Neural cell (in vitro differentiated cells): ENCODE measurements at regions not wholly inside any gene's neighbourhood (a gene's known extent, or its start where the extent isn't known, plus 50 kb on each side); places are given as distances from the start of the nearest gene placed in this dataset.
"Not testable (repeated sequence)": the region's sequence is repeated elsewhere in the genome, so short reads cannot be mapped to it uniquely, and the experiment has no call there.

Experiments
- H2AFZ ChIP-seq: fragments of 200-600, 300-800 bp; sonication (generic), shearing (Covaris generic); 2 replicates; pipeline ENCODE4 v1.6.0; 2014; ENCODE audit warnings: low read depth, mild to moderate bottlenecking, antibody characterized with exemption, low read length, moderate library complexity
- H3F3A ChIP-seq: fragments of 200-600 bp; shearing (Covaris generic); 2 replicates; pipeline ENCODE4 v1.6.1; 2016; ENCODE audit warnings: mild to moderate bottlenecking, moderate library complexity, mixed read lengths, antibody characterized with exemption, low read length; ENCODE audit not compliant: insufficient read depth, poor library complexity, severe bottlenecking
- H3K27ac ChIP-seq: fragments of 200-600, 300-800 bp; sonication (generic), shearing (Covaris generic); 2 replicates; pipeline ENCODE4 v1.5.1; 2014; ENCODE audit warnings: mild to moderate bottlenecking, low read length, moderate library complexity
- H3K27me3 ChIP-seq: fragments of 300-800, 200-600 bp; sonication (generic), shearing (Covaris generic); 2 replicates; pipeline ENCODE4 v1.6.0; 2014; ENCODE audit warnings: mild to moderate bottlenecking, low read depth, low read length, moderate library complexity; ENCODE audit not compliant: insufficient read depth
- H3K36me3 ChIP-seq: fragments of 300-800, 200-600 bp; sonication (generic), shearing (Covaris generic); 2 replicates; pipeline ENCODE4 v1.5.1; 2014; ENCODE audit warnings: mild to moderate bottlenecking, antibody characterized with exemption, low read length, moderate library complexity; ENCODE audit not compliant: insufficient read depth
- H3K4me2 ChIP-seq: fragments of 300-800, 200-600 bp; sonication (generic), shearing (Covaris generic); 2 replicates; pipeline ENCODE4 v1.6.0; 2014; ENCODE audit warnings: mild to moderate bottlenecking, low read length
- H3K4me3 ChIP-seq: fragments of 300-800, 200-600 bp; sonication (generic), shearing (Covaris generic); 2 replicates; pipeline ENCODE4 v1.5.1; 2014; ENCODE audit warnings: mild to moderate bottlenecking, low read length, moderate library complexity
- H3K79me2 ChIP-seq: fragments of 200-600 bp; shearing (Covaris generic); replicated peaks from 2 replicates; pipeline ENCODE4 v1.6.0; 2014; ENCODE audit warnings: mild to moderate bottlenecking, low read length, moderate library complexity; ENCODE audit not compliant: insufficient read depth
- H3K9ac ChIP-seq: fragments of 300-800, 200-600 bp; sonication (generic), shearing (Covaris generic); 2 replicates; pipeline ENCODE4 v1.6.1; 2016; ENCODE audit warnings: mild to moderate bottlenecking, low read length, mixed read lengths
- H3K9me2 ChIP-seq: fragments of 200-600 bp; shearing (Covaris generic); 2 replicates; pipeline ENCODE4 v1.6.1; 2016; ENCODE audit warnings: mild to moderate bottlenecking, low read length, mixed read lengths; ENCODE audit not compliant: insufficient read depth
- H3K9me3 ChIP-seq: fragments of 200-600, 300-800 bp; sonication (generic), shearing (Covaris generic); 2 replicates; pipeline ENCODE4 v1.6.1; 2016; ENCODE audit warnings: mild to moderate bottlenecking, mixed run types, low read length, moderate library complexity, mixed read lengths
- H4K20me1 ChIP-seq: fragments of 200-600 bp; shearing (Covaris generic); 2 replicates; pipeline ENCODE4 v1.6.1; 2016; ENCODE audit warnings: mild to moderate bottlenecking, mixed run types; ENCODE audit not compliant: insufficient read depth
- CTCF ChIP-seq: fragments of 450-650 bp; IDR thresholded peaks from 2 replicates; pipeline ENCODE4 v1.5.1; 2014; ENCODE audit warnings: antibody characterized with exemption, mild to moderate bottlenecking, moderate library complexity; ENCODE audit not compliant: poor library complexity, severe bottlenecking
- EP300 ChIP-seq: fragments of 450-650 bp; conservative IDR thresholded peaks from 2 replicates; pipeline ENCODE4 v1.6.1; 2014; ENCODE audit warnings: antibody characterized with exemption, mild to moderate bottlenecking, moderate library complexity; ENCODE audit not compliant: poor library complexity, severe bottlenecking
- EZH2 ChIP-seq: fragments of 200-600, 300-800 bp; shearing (Covaris generic), sonication (generic); IDR thresholded peaks from 2 replicates; pipeline ENCODE4 v1.6.1; 2014; ENCODE audit warnings: antibody characterized with exemption, low read length, borderline replicate concordance, mild to moderate bottlenecking; ENCODE audit not compliant: insufficient read depth, poor library complexity, severe bottlenecking
- MXI1 ChIP-seq: fragments of 450-650 bp; conservative IDR thresholded peaks from 2 replicates; pipeline ENCODE4 v1.6.1; 2014; ENCODE audit warnings: antibody characterized with exemption, mild to moderate bottlenecking; ENCODE audit not compliant: poor library complexity, severe bottlenecking
- POLR2AphosphoS5 ChIP-seq: IDR thresholded peaks from 2 replicates; pipeline ENCODE4 v1.6.1; 2012
- RAD21 ChIP-seq: fragments of 450-650 bp; conservative IDR thresholded peaks from 2 replicates; pipeline ENCODE4 v1.6.1; 2014; ENCODE audit warnings: antibody characterized with exemption, mild to moderate bottlenecking, moderate library complexity
- REST ChIP-seq: IDR thresholded peaks from 2 replicates; pipeline ENCODE4 v1.6.1; 2012; ENCODE audit warnings: borderline replicate concordance
- SMC3 ChIP-seq: fragments of 450-650 bp; conservative IDR thresholded peaks from 2 replicates; pipeline ENCODE4 v1.6.1; 2014; ENCODE audit warnings: antibody characterized with exemption, mild to moderate bottlenecking, moderate library complexity; ENCODE audit not compliant: poor library complexity
- TAF1 ChIP-seq: IDR thresholded peaks from 2 replicates; pipeline ENCODE4 v1.6.1; 2012; ENCODE audit warnings: low read depth

GRCh38 chr5:42109006-42109572 is 184.0 kb downstream of the FBXO4 start:
- H3K27ac ChIP-seq: no peak overlapping the region
- H3F3A ChIP-seq: no peaks in the 10 kb centered on the region
- no peak overlapping the region for H3K4me2 ChIP-seq
- peaks cover 7% of the 10 kb centered on the region for H3K9me3 ChIP-seq
- no peaks in the 10 kb centered on the region for H3K36me3 ChIP-seq
- H3K9me2 ChIP-seq: no peaks in the 10 kb centered on the region
- H3K9ac ChIP-seq: no peak overlapping the region
- TF ChIP-seq MXI1 (no peak), SMC3 (no peak), CTCF (no peak), EZH2 (no peak), TAF1 (no peak), POLR2AphosphoS5 (no peak), RAD21 (no peak), REST (no peak), EP300 (no peak)
- H3K79me2 ChIP-seq: no peaks in the 10 kb centered on the region
- H3K4me3 ChIP-seq: no peak overlapping the region
- no peak overlapping the region for H2AFZ ChIP-seq
- H3K27me3 ChIP-seq: no peaks in the 10 kb centered on the region
- no peaks in the 10 kb centered on the region for H4K20me1 ChIP-seq

GRCh38 chr5:42115721-42116120 is 190.6 kb downstream of the FBXO4 start:
- H3F3A ChIP-seq, H3K9ac ChIP-seq, H3K36me3 ChIP-seq, H3K27me3 ChIP-seq, H3K9me2 ChIP-seq, H3K4me3 ChIP-seq, H2AFZ ChIP-seq, H3K27ac ChIP-seq, H4K20me1 ChIP-seq, H3K4me2 ChIP-seq, H3K9me3 ChIP-seq, H3K79me2 ChIP-seq: not testable (repeated sequence)

GRCh38 chr5:42120070-42120469 is 195.0 kb downstream of the FBXO4 start:
- Histone ChIP-seq H3K27me3 (no peaks in the 10 kb centered on the region), H3K36me3 (no peaks in the 10 kb centered on the region), H3K9ac (no peak overlapping the region), H3K9me2 (no peaks in the 10 kb centered on the region), H3K79me2 (no peaks in the 10 kb centered on the region), H4K20me1 (no peaks in the 10 kb centered on the region), H3K27ac (no peak overlapping the region), H2AFZ (no peak overlapping the region), H3K4me3 (no peak overlapping the region), H3K9me3 (no peaks in the 10 kb centered on the region), H3K4me2 (no peak overlapping the region), H3F3A (no peaks in the 10 kb centered on the region)
- no peak for TF ChIP-seq CTCF
- TF ChIP-seq EP300: no peak
- TF ChIP-seq TAF1: no peak
- no peak for TF ChIP-seq EZH2
- TF ChIP-seq SMC3: no peak
- no peak for TF ChIP-seq RAD21
- TF ChIP-seq REST: no peak
- no peak for TF ChIP-seq MXI1
